Ascending aorta (tissue), 2 donors: ENCODE measurements at regions not wholly inside any gene's neighbourhood (a gene's known extent, or its start where the extent isn't known, plus 50 kb on each side); places are given as distances from the start of the nearest gene placed in this dataset.

Source experiments
- DNase-seq, 2 donors: peaks; one replicate each; pipeline ENCODE4 v3.0.0-alpha.2; 2019; ENCODE audit warnings: low spot score in 2 of 2
- H3K27ac ChIP-seq, 2 donors: fragments of 200-600 bp; sonication (generic); one replicate each; pipeline ENCODE4 v1.5.1; 2016 to 2017; ENCODE audit warnings: mild to moderate bottlenecking in 1 of 2
- H3K27me3 ChIP-seq: fragments of 200-600 bp; sonication (generic); one replicate; pipeline ENCODE4 v1.5.1; 2017
- H3K36me3 ChIP-seq, 2 donors: fragments of 200-600 bp; sonication (generic); one replicate each; pipeline ENCODE4 v1.5.1; 2016
- H3K4me1 ChIP-seq, 2 donors: fragments of 200-600 bp; sonication (generic); one replicate each; pipeline ENCODE4 v1.5.1; 2016 to 2017; ENCODE audit warnings: mild to moderate bottlenecking in 1 of 2
- H3K4me3 ChIP-seq, 2 donors: fragments of 200-600 bp; sonication (generic); one replicate each; pipeline ENCODE4 v1.5.1; 2016 to 2017; ENCODE audit warnings: mild to moderate bottlenecking in 1 of 2
- H3K9me3 ChIP-seq, 2 donors: fragments of 200-600 bp; sonication (generic); one replicate each; pipeline ENCODE4 v1.5.1; 2016
- CTCF ChIP-seq, 3 experiments: fragments of 200-600 bp in 2 of 3; fragments of 450-650 bp in 1 of 3; sonication (generic) in 2 of 3; IDR thresholded peaks; one replicate each; pipeline ENCODE4 v1.5.1; 2016 to 2019; ENCODE audit warnings: antibody characterized with exemption in 3 of 3, mild to moderate bottlenecking in 1 of 3, moderate library complexity in 1 of 3
- intact Hi-C: fragments of 100-400 bp; cut with DNase I; formaldehyde crosslinking; loops from one replicate; pipeline ENCODE4 v1.15.1; 2023

DNA sequence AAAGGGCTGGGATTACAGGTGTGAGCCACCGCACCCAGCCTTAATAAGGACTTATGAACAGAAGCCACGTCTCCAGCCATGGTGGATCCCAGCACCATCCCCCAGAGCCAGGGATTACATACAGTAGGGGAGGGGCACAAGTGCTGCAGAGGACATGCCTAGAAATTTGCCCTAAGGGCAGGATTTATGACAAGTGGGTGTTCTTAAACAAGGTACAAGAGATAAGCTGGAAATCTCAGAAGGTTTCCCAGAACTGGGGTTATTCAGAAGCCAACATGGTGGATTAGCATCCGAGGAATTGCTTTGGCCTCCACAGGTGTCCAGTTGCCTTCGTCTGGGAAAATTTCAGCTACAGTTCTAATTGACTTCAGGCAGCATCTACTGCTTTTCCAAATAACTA, 114.4 kb upstream of the EGLN3 start:
- Histone ChIP-seq H3K4me1 (peaks cover 0 to 9% of the 10 kb centered on the region in 2 donors), H3K27ac (peak overlapping the region; percentile 58 to 69), H3K36me3 (no peaks in the 10 kb centered on the region), H3K9me3 (no peaks in the 10 kb centered on the region), H3K4me3 (no peak overlapping the region), H3K27me3 (no peaks in the 10 kb centered on the region)
- intact Hi-C loops: loop anchor here (10.0 kb wide), 1 partner anchor 810 kb away; the partner anchor contains the start of gene BAZ1A
- no peak for TF ChIP-seq CTCF (IDR thresholded peaks at IDR 0.05)
- DNase-seq: no peak

DNA sequence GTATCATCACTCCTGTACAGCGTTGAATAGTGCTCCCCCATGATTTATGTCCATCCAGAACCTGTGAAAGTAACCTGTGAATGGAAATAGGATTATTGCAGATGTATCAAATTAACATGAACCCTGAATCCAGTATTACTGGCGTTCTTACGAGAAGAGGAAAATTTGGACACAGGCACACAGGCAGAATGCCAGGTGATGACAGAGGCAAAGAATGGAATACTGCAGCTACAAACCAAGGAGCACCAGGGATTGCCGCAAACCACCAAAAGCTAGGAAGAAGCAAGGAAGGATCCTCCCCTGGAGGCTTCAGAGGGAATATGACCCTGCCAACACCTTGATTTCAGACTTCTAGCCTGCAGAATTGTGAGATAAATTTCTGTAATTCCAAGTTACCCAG, 113.5 kb upstream of the EGLN3 start:
- no peak overlapping the region for H3K4me3 ChIP-seq
- H3K36me3 ChIP-seq: no peaks in the 10 kb centered on the region
- DNase-seq: peak in 1 of 2 donors; percentile 82
- no peak for TF ChIP-seq CTCF (IDR thresholded peaks at IDR 0.05)
- intact Hi-C loops: loop anchor here (5.0 to 10.0 kb wide), 2 partner anchors 810 to 1987 kb away; partner anchors contain the start of genes ARHGAP5 and BAZ1A
- peak overlapping the region; percentile 13 to 54 for H3K27ac ChIP-seq
- H3K9me3 ChIP-seq: no peaks in the 10 kb centered on the region
- no peaks in the 10 kb centered on the region for H3K27me3 ChIP-seq
- H3K4me1 ChIP-seq: peaks cover 0 to 13% of the 10 kb centered on the region in 2 donors

- H3K4me1 ChIP-seq: peaks cover 0 to 16% of the 10 kb centered on the region in 2 donors
- H3K4me3 ChIP-seq: no peak overlapping the region
- peak overlapping the region; percentile 54 to 56 for H3K27ac ChIP-seq
- intact Hi-C loops: loop anchor here (5.0 to 10.0 kb wide), 2 partner anchors 811 to 1986 kb away; partner anchors contain the start of genes ARHGAP5 and BAZ1A
- H3K27me3 ChIP-seq: no peaks in the 10 kb centered on the region
- no peaks in the 10 kb centered on the region for H3K9me3 ChIP-seq
- TF ChIP-seq CTCF (IDR thresholded peaks at IDR 0.05): no peak
- no peaks in the 10 kb centered on the region for H3K36me3 ChIP-seq
- peak in 1 of 2 donors; percentile 70 for DNase-seq
Measured at GRCh38 chr14:34063470-34064164, 112.7 kb upstream of the EGLN3 start.

GRCh38 chr14:34063042-34063441, 112.2 kb upstream of the EGLN3 start:
- intact Hi-C loops: loop anchor here (5.0 to 10.0 kb wide), 2 partner anchors 812 to 1986 kb away; partner anchors contain the start of genes ARHGAP5 and BAZ1A
- Histone ChIP-seq H3K9me3 (no peaks in the 10 kb centered on the region), H3K27ac (peak overlapping the region; percentile 54 to 56), H3K4me1 (peaks cover 0 to 16% of the 10 kb centered on the region in 2 donors), H3K36me3 (no peaks in the 10 kb centered on the region), H3K4me3 (no peak overlapping the region), H3K27me3 (no peaks in the 10 kb centered on the region)
- DNase-seq: no peak
- TF ChIP-seq CTCF (IDR thresholded peaks at IDR 0.05): no peak

- intact Hi-C loops: loop anchor here (5.0 to 10.0 kb wide), 2 partner anchors 812 to 1985 kb away; partner anchors contain the start of genes ARHGAP5 and BAZ1A
- Histone ChIP-seq H3K27ac (peak overlapping the region in 1 of 2 donors; percentile 56), H3K36me3 (no peaks in the 10 kb centered on the region), H3K4me1 (peaks cover 0 to 16% of the 10 kb centered on the region in 2 donors), H3K4me3 (no peak overlapping the region), H3K9me3 (no peaks in the 10 kb centered on the region), H3K27me3 (no peaks in the 10 kb centered on the region)
- no peak for DNase-seq
- TF ChIP-seq CTCF (IDR thresholded peaks at IDR 0.05): no peak
Measured at GRCh38 chr14:34062353-34062973, 111.6 kb upstream of the EGLN3 start.
